IPS-NIHi7 (cell line): ENCODE measurements at regions not wholly inside any gene's neighbourhood (a gene's known extent, or its start where the extent isn't known, plus 50 kb on each side); places are given as distances from the start of the nearest gene placed in this dataset.
"Not testable (repeated sequence)": the region's sequence is repeated elsewhere in the genome, so short reads cannot be mapped to it uniquely, and the experiment has no call there.

Experiments
- DNase-seq: peaks from one replicate; pipeline ENCODE4 v3.0.0; 2012; ENCODE audit warnings: mixed read lengths; ENCODE audit errors: extremely low spot score

GRCh38 chr4:120636120-120636630 lies 286.4 kb downstream of the PRDM5 start:
- no peak for DNase-seq

- no peak for DNase-seq
These were observed 288.7 kb downstream of the PRDM5 start for GRCh38 chr4:120633810-120634209.

- DNase-seq: no peak
These were observed 292.1 kb downstream of the PRDM5 start for GRCh38 chr4:120630427-120630826.

DNA sequence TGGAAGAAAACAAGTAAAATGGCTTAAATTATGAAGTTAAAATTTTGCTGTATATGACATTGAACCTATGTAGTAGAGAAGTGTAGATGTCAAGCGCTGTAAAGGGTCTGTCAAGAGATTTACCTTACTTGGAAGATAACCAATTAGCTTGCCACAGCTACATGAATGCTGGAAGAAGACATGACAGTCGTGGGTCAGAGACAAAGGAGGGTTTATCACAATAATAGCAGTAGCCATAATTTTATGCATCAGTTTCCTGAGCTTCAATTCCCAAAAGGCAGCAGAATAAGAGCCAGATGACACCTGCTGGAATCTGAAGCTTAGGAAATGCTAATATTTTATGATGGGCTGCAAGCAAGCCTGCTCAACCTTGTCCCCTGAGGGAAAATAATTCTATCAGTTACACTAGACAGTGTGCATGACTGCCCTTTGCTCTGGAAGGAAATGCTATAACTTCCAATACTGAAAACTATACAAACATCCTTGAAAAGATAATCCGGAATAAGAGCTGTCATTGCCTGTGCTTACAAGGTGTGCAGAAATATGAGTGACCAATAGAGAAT lies 292.9 kb downstream of the PRDM5 start:
- DNase-seq: no peak

GRCh38 chr4:120622601-120623000 lies 299.9 kb downstream of the PRDM5 start:
- DNase-seq: no peak

GRCh38 chr4:120617171-120617570 lies 305.4 kb downstream of the PRDM5 start:
- DNase-seq: no peak

DNA sequence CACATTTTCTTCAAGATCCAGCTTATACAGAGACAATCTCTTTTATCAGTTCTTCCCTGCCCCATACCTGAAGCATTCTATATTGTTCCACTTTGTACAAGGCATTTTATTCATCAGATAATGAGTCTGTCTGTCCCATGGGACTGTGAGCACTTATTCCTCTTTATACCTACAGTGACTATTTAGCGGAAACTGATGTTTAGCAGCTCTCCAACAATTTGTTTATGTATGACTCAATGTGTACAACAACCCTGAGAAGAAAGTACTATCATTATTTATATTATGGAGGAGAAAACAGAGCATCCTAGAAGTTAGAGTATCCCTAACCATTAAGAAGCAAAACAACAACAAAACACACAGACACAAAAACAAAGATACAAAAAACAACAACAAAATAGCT lies 306.5 kb downstream of the PRDM5 start:
- no peak for DNase-seq

GRCh38 chr4:120613778-120614177 lies 308.7 kb downstream of the PRDM5 start:
- DNase-seq: no peak

- no peak for DNase-seq
These were observed 311.4 kb downstream of the PRDM5 start for GRCh38 chr4:120611092-120611491.

DNA sequence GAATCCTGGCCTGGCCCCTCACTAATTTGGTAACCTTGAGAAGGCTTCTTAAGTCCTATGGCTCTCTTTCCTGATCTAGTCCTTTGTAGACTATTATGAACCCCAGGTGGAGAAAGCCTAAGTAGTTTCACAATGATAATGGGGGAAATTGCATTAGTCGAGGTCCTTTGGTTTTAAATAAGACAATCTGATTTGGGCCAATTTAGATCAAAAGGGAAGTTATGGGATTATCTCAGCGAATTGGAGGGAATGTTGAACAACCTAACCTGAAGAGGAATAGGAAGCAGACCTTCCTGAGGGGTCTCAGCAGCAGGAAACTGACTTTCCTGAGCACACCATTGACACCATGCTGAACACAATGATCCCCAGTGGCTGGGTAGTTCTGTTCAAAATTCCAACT lies 331.5 kb downstream of the PRDM5 start:
- DNase-seq: no peak

DNA sequence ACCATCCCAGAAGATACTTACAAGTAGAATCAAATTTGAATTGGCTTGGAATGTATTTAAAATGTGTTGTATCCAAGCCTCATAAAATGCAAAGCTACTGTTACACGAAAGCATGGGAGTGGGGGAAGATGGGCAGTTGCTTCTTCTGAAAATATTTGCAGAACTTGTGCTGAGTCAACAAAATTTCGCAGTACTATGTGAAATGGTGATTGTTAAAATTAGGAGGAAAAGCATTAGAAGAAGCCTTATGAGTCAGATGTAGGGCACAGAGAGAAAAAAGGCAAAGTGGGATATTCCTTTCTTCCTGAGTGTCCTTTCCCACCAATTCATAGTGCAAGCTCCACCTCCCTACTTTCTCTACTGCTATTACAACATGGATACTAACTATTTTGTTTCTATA lies 332.7 kb downstream of the PRDM5 start:
- no peak for DNase-seq

DNA sequence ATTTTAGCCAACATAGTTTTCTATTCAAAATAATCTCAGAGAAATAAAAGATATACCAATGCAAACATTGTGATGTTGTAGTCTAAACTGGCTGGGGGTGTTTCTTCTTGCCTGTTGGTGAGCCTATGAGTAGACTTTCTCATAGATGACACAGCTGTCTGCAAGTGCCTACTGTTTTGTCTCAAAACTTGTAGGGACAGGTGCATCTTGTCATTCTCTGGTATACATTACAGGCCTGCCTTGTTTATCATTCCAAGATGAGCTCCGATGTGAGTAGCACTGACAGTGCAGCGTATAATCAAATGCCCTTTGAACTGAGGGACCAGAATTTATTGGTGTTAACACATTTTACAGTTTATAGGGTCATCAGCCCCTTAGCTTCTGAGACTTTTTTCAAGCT lies 353.8 kb downstream of the PRDM5 start:
- DNase-seq: no peak

GRCh38 chr4:120561648-120562047 lies 360.9 kb downstream of the PRDM5 start:
- DNase-seq: no peak

- DNase-seq: no peak
These were observed 365.2 kb downstream of the PRDM5 start for GRCh38 chr4:120557372-120557771.

- no peak for DNase-seq
These were observed 367.5 kb downstream of the PRDM5 start for GRCh38 chr4:120555058-120555457.

- DNase-seq: no peak
These were observed 368.4 kb downstream of the PRDM5 start for GRCh38 chr4:120554086-120554485.

DNA sequence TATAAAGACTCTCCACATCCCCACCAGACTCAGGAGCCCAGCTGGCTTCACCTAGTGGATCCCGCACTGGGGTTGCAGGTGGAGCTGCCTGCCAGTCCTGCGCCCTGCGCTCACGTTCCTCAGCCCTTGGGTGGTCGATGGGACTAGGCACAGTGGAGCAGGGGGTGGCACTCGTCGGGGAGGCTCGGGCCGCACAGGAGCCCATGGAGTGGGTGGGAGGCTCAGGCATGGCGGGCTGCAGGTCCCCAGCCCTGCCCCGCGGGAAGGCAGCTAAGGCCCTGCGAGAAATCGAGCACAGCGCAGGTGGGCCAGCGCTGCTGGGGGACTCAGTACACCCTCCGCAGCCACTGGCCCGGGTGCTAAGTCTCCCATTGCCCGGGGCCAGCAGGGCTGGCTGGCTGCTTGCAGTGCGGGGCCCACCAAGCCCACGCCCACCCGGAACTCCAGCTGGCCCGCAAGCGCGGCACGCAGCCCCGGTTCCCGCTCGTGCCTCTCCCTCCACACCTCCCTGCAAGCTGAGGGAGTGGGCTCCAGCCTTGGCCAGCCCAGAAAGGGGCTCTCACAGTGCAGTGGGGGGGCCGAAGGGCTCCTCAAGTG lies 371.8 kb downstream of the PRDM5 start:
- not testable (repeated sequence) for DNase-seq

- DNase-seq: no peak
These were observed 373.4 kb downstream of the PRDM5 start for GRCh38 chr4:120549011-120549570.

GRCh38 chr4:120545391-120545790 lies 377.1 kb downstream of the PRDM5 start:
- DNase-seq: no peak

GRCh38 chr4:120544838-120545237 lies 377.7 kb downstream of the PRDM5 start:
- DNase-seq: no peak

DNA sequence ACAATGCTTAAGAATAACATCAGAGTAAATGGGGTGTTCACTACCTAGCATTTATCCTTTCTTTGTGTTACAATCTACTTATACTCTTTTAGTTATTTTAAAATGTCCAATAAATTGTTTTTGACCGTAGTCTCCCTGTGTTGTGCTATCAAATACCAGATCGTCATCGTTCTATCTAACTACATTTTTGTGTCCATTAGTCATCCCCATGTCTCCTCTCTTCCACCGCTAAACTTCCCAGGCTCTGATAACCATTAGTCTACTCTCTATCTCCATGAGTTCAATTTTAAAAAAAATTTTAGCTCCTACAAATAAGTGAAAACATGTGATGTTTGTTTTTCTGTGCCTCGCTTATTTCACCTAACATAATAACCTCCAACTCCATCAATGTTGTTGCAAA lies 381.9 kb downstream of the PRDM5 start:
- no peak for DNase-seq

- no peak for DNase-seq
These were observed 385.6 kb downstream of the PRDM5 start for GRCh38 chr4:120536884-120537283.

DNA sequence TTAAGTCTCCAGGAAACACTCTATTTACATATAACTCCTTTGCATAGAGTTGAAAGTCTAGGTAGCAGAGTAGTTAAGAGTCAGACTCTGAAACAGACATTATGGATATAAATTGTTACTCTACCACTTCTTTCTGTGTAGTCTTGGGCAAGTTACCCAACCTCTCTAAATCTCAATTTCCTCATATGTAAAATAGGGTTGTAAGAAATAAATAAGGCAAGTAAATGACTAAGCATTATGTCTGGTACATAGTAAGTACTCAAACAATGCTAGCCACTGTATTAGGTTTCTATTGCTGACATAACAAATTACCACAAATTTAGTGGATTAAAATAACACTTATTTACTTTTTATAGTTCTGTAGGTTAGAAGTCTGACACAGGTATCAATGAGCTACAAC lies 394.1 kb downstream of the PRDM5 start:
- no peak for DNase-seq

DNA sequence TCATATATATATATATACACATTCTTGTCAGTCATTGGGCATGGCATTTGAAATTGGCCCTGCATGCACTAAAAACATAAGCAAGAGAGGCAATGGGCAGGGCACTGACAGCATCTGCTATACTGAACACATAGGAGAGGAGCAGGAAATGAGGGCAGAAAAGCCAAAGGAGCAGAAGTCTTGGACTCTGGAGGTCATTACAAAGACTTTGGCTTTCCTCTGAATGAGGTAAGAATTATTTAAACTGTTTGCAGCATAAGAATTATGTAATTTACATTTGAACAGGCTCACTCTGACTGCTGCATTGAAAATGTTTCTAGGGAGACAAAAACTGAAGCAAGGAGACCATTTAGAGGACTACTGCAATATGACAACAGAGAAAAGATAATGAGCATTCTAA lies 396.5 kb downstream of the PRDM5 start:
- no peak for DNase-seq
